Hepatocyte (in vitro differentiated cells): ENCODE measurements at regions not wholly inside any gene's neighbourhood (a gene's known extent, or its start where the extent isn't known, plus 50 kb on each side); places are given as distances from the start of the nearest gene placed in this dataset.

Experiments
- EZH2 ChIP-seq: fragments of 200-600 bp; sonication (generic); IDR thresholded peaks from 2 replicates; pipeline ENCODE4 v1.6.1; 2016; ENCODE audit warnings: antibody characterized with exemption, mild to moderate bottlenecking, borderline replicate concordance
- TF ChIP-seq, protein P1 (sequence below): fragments of 200-600 bp; sonication (generic); IDR thresholded peaks from 2 replicates; pipeline ENCODE4 v1.5.1; 2016; ENCODE audit warnings: antibody characterized with exemption, mild to moderate bottlenecking; ENCODE audit not compliant: poor library complexity

DNA sequence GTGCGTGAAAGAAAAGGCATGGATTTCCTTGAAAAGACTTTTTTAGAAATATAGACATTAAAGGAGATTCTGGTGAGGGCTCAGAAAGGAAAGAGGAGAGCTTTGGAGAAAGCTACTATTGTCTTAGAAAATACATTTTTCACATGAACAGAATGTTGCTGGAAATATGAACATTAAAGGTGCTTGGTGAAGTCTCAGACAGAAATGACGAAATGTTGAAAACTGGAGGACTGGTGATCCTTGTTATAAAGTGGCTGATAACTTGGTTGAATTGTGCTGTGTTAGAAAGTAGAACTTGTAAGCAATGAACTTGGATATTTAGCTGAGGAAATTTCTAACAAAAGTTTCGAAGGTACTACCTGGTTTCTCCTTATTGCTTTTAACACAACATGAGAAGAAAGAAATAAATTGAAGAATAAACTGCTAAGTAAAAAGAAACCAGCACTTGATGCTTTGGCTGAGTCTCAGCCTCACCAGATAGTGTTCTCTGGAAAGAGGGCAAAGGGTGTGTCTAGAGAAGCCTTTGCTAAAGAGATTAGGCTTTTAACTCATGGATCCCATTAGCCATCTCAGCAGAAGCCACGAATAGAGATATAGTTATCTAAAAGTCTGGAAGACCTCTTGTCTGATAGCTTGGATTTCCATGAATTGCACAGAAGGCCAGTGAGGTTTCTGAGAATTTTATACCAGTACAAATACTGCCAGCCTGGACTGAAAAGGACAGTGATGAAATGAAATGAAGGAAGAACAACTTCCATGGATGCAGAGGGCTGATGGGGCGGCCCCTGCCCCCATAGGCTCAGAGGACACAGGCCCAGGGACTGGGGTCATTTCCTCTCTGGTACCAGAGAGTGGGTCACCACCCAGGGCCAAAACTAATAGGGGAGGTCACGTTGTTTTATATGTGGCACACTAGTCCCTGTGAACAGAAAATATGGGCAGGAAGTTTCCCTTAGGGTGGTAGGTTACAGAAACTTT lies 91.5 kb downstream of the RPL22L1 start:
- TF ChIP-seq, protein P1, sequence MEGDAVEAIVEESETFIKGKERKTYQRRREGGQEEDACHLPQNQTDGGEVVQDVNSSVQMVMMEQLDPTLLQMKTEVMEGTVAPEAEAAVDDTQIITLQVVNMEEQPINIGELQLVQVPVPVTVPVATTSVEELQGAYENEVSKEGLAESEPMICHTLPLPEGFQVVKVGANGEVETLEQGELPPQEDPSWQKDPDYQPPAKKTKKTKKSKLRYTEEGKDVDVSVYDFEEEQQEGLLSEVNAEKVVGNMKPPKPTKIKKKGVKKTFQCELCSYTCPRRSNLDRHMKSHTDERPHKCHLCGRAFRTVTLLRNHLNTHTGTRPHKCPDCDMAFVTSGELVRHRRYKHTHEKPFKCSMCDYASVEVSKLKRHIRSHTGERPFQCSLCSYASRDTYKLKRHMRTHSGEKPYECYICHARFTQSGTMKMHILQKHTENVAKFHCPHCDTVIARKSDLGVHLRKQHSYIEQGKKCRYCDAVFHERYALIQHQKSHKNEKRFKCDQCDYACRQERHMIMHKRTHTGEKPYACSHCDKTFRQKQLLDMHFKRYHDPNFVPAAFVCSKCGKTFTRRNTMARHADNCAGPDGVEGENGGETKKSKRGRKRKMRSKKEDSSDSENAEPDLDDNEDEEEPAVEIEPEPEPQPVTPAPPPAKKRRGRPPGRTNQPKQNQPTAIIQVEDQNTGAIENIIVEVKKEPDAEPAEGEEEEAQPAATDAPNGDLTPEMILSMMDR, result no peak
- no peak for TF ChIP-seq EZH2
